K562 (cell line): ENCODE measurements at regions not wholly inside any gene's neighbourhood (a gene's known extent, or its start where the extent isn't known, plus 50 kb on each side); places are given as distances from the start of the nearest gene placed in this dataset.

ENCODE experiments used
- ATAC-seq: fragments of 200-7000 bp; cut with Tn5 transposase; 3 replicates; pipeline ENCODE4 v1.9.1; 2020; ENCODE audit warnings: moderate library complexity
- BruUV-seq: library from RNA; stranded (reverse); fragments of 400-500 nt; replicated peaks from 2 replicates; lab custom pipeline; 2021; lab: Mats Ljungman, UMichigan
- CTCF ChIA-PET: fragments of 300-600 bp; formaldehyde crosslinking; extraction: SDS; loops from one replicate; lab custom pipeline; 2021; ENCODE audit warnings: low intra/inter-chr PET ratio; lab: Yijun Ruan, JAX
- POLR2A ChIA-PET: fragments of 300-600, 350-650 bp; sonication (Branson Sonifier 250); formaldehyde crosslinking; extraction: SDS; loops from one replicate; lab custom pipeline; 2021; ENCODE audit warnings: antibody characterized with exemption, inconsistent platforms; lab: Yijun Ruan, JAX
- DNase-seq, 4 experiments: peaks; one replicate each; pipeline versions ENCODE4 v3.0.0 to v3.0.0-alpha.2; 2011 to 2018; ENCODE audit warnings: low spot score in 3 of 4, mixed read lengths in 3 of 4; ENCODE audit errors: extremely low read depth in 1 of 4
- FAIRE-seq: peaks from 2 replicates; lab custom pipeline; 2011; peaks lifted over from hg19 to GRCh38; lab: Jason Lieb, UNC
- H2AFZ ChIP-seq: 2 replicates; pipeline ENCODE4 v1.6.0; 2011; ENCODE audit warnings: low read depth, low read length, control low read depth, inconsistent platforms
- H3K27ac ChIP-seq: fragments of 200-600 bp; 3 replicates; pipeline ENCODE4 v1.8.0; 2011; ENCODE audit warnings: low read depth, mild to moderate bottlenecking, control low read depth, inconsistent platforms, low read length, moderate library complexity, mixed read lengths; ENCODE audit errors: extremely low read depth
- H3K27me3 ChIP-seq, 2 experiments: fragments of 300-600 bp in 1 of 2; 2 replicates in 1 of 2; 3 replicates in 1 of 2; pipeline versions ENCODE4 v1.6.0 to v1.8.0; 2011; ENCODE audit warnings: inconsistent platforms in 2 of 2, low read length in 2 of 2, mild to moderate bottlenecking in 1 of 2, mixed read lengths in 1 of 2, moderate library complexity in 1 of 2; ENCODE audit not compliant: control insufficient read depth in 2 of 2, insufficient read depth in 2 of 2
- H3K36me3 ChIP-seq: fragments of 300-600 bp; 3 replicates; pipeline ENCODE4 v1.8.0; 2011; ENCODE audit warnings: mild to moderate bottlenecking, low read length, inconsistent platforms; ENCODE audit not compliant: control insufficient read depth, insufficient read depth
- H3K4me1 ChIP-seq, 2 experiments: fragments of 200-600 bp in 1 of 2; replicated peaks in 1 of 2; 2 replicates in 1 of 2; 3 replicates in 1 of 2; pipeline versions ENCODE4 v1.5.1 to v1.8.0; 2011; ENCODE audit warnings: inconsistent platforms in 2 of 2, low read length in 2 of 2, mild to moderate bottlenecking in 1 of 2, mixed read lengths in 1 of 2, moderate library complexity in 1 of 2; ENCODE audit not compliant: control insufficient read depth in 2 of 2, insufficient read depth in 2 of 2
- H3K4me2 ChIP-seq: 2 replicates; pipeline ENCODE4 v1.6.1; 2011; ENCODE audit warnings: low read length, control low read depth, inconsistent platforms, mixed read lengths; ENCODE audit not compliant: insufficient read depth
- H3K4me3 ChIP-seq: fragments of 200-600 bp; sonication (generic), shearing (Covaris generic); 2 replicates; pipeline ENCODE4 v1.5.1; 2016; ENCODE audit warnings: control low read depth, inconsistent platforms
- H3K79me2 ChIP-seq: fragments of 200-600 bp; 3 replicates; pipeline ENCODE4 v1.8.0; 2011; ENCODE audit warnings: low read length, inconsistent platforms; ENCODE audit not compliant: control insufficient read depth, insufficient read depth
- H3K9ac ChIP-seq, 2 experiments: 2 replicates each; pipeline versions ENCODE4 v1.6.0 to v1.6.1; 2011; ENCODE audit warnings: low read depth in 2 of 2, low read length in 2 of 2, control low read depth in 1 of 2, inconsistent platforms in 1 of 2, mild to moderate bottlenecking in 1 of 2, mixed read lengths in 1 of 2; ENCODE audit not compliant: insufficient read depth in 1 of 2
- H3K9me1 ChIP-seq: one replicate; pipeline ENCODE4 v1.6.0; 2011; ENCODE audit warnings: inconsistent platforms, mild to moderate bottlenecking, low read length, moderate library complexity; ENCODE audit not compliant: control insufficient read depth, insufficient read depth
- H3K9me3 ChIP-seq: replicated peaks from 2 replicates; pipeline ENCODE4 v1.5.1; 2011; ENCODE audit warnings: low read depth, low read length, inconsistent platforms; ENCODE audit not compliant: control insufficient read depth, insufficient read depth
- H4K20me1 ChIP-seq: replicated peaks from 2 replicates; pipeline ENCODE4 v1.6.1; 2011; ENCODE audit warnings: low read length, inconsistent platforms, mixed read lengths; ENCODE audit not compliant: control insufficient read depth, insufficient read depth
- ARID1B ChIP-seq: fragments of 450-650 bp; IDR thresholded peaks from 2 replicates; pipeline ENCODE4 v1.6.1; 2016; ENCODE audit warnings: antibody characterized with exemption, mild to moderate bottlenecking, inconsistent platforms
- C11orf30 ChIP-seq: fragments of 450-650 bp; IDR thresholded peaks from 2 replicates; pipeline ENCODE4 v1.6.1; 2016; ENCODE audit warnings: low read depth, mild to moderate bottlenecking
- CXXC5 ChIP-seq: fragments of 250-450 bp; sonication (Bioruptor Pico); IDR thresholded peaks from 2 replicates; pipeline ENCODE4 v1.8.0; 2022; ENCODE audit warnings: inconsistent platforms, mild to moderate bottlenecking, moderate library complexity
- ELF4 ChIP-seq: fragments of 450-650 bp; formaldehyde crosslinking; IDR thresholded peaks from 2 replicates; pipeline ENCODE4 v1.4.0; 2022; ENCODE audit warnings: missing genetic modification characterization
- GABPB2 ChIP-seq: fragments of 250-450 bp; sonication (Bioruptor Pico); conservative IDR thresholded peaks from 2 replicates; pipeline ENCODE4 v1.5.1; 2021; ENCODE audit warnings: mild to moderate bottlenecking
- HDAC1 ChIP-seq, 2 experiments: fragments of 450-650 bp; IDR thresholded peaks; 2 replicates each; pipeline ENCODE4 v1.6.1; 2016 to 2017; ENCODE audit warnings: inconsistent platforms in 1 of 2, mild to moderate bottlenecking in 1 of 2, moderate library complexity in 1 of 2
- MECOM ChIP-seq: fragments of 250-450 bp; sonication (Bioruptor Pico); IDR thresholded peaks from 2 replicates; pipeline ENCODE4 v1.8.0; 2022; ENCODE audit warnings: inconsistent platforms
- MTA1 ChIP-seq: fragments of 450-650 bp; IDR thresholded peaks from 2 replicates; pipeline ENCODE4 v1.6.1; 2017; ENCODE audit warnings: borderline replicate concordance
- NCOA1 ChIP-seq: fragments of 450-650 bp; IDR thresholded peaks from 2 replicates; pipeline ENCODE4 v1.6.1; 2016; ENCODE audit warnings: low read depth
- NCOR1 ChIP-seq: fragments of 450-650 bp; IDR thresholded peaks from 2 replicates; pipeline ENCODE4 v1.6.1; 2016; ENCODE audit warnings: mild to moderate bottlenecking, moderate library complexity
- TRIM24 ChIP-seq, 2 experiments: fragments of 450-650 bp; IDR thresholded peaks; 2 replicates each; pipeline ENCODE4 v1.6.1; 2016
- ZNF140 ChIP-seq: fragments of 250-450 bp; sonication (Bioruptor Pico); IDR thresholded peaks from 2 replicates; pipeline ENCODE4 v1.8.0; 2021; ENCODE audit warnings: moderate library complexity, mild to moderate bottlenecking, inconsistent platforms
- ZNF3 ChIP-seq: fragments of 250-450 bp; sonication (Bioruptor Pico); IDR thresholded peaks from 2 replicates; pipeline ENCODE4 v1.5.0; 2021; ENCODE audit warnings: mild to moderate bottlenecking, moderate library complexity
- ZNF354B ChIP-seq: fragments of 250-450 bp; sonication (Bioruptor Pico); IDR thresholded peaks from 2 replicates; pipeline ENCODE4 v1.4.0; 2020
- ZNF551 ChIP-seq: fragments of 250-450 bp; sonication (Bioruptor Pico); IDR thresholded peaks from 2 replicates; pipeline ENCODE4 v1.5.0; 2021; ENCODE audit warnings: mild to moderate bottlenecking, moderate library complexity
- ZNF764 ChIP-seq: fragments of 250-450 bp; sonication (Bioruptor Pico); IDR thresholded peaks from 2 replicates; pipeline ENCODE4 v1.4.0; 2020; ENCODE audit warnings: low read depth, mild to moderate bottlenecking, moderate library complexity
- WGBS: fragments of 100-300 bp; shearing (Covaris generic); methylation state at CpG from one replicate; pipeline ENCODE4 v1.1.6; 2016; ENCODE audit warnings: low coverage, mixed read lengths; ENCODE audit not compliant: insufficient coverage; ENCODE audit errors: missing lambda C conversion rate; 5-methylcytosine and 5-hydroxymethylcytosine counted together
- in situ Hi-C: fragments of 300-500 bp; cut with MboI; formaldehyde crosslinking; loops from 4 replicates; pipeline ENCODE4 v1.15.0; 2018; ENCODE audit warnings: inconsistent platforms, mixed read lengths
- intact Hi-C: fragments of 100-400 bp; cut with micrococcal nuclease; formaldehyde crosslinking; loops from 2 replicates; pipeline ENCODE4 v1.14.2; 2022
- TF ChIP-seq, protein P1 (sequence below): fragments of 250-450 bp; sonication (Bioruptor Pico); IDR thresholded peaks from 2 replicates; pipeline ENCODE4 v1.8.0; 2022; ENCODE audit warnings: inconsistent platforms, mild to moderate bottlenecking, moderate library complexity, borderline replicate concordance
- TF ChIP-seq, protein P2 (sequence below): sonication (generic); formaldehyde crosslinking; IDR thresholded peaks from 2 replicates; pipeline ENCODE4 v1.8.0; 2022; ENCODE audit warnings: mild to moderate bottlenecking, low read depth, missing genetic modification reagents

DNA sequence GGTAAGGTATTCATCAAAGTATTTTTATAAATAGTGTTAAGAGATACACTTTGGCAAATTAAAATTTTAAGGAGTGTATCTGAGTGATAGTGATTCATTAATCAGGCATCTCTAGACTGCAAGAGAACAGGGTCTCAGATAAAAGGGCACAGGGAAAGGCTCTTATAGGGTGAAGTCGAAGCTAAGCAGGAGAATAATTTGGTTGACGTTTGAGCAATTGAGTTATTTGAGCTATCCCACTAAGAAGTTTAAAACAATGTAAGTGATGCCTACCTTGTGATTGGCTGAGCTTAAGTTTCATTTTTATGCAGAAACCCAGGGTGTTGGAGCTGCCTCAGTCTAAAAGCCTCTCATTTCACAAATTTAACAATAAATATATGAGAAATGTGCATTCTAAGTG is 125.3 kb downstream of the SLC6A15 start:
- ChIA-PET CTCF (no interaction called here), POLR2A (no interaction called here)
- TF ChIP-seq GABPB2 (no peak), ARID1B (no peak), MECOM (CRISPR knock-in tag) (no peak), ZNF3 (CRISPR knock-in tag) (no peak), MTA1 (no peak), ZNF764 (CRISPR knock-in tag) (no peak), NCOA1 (no peak)
- no peak overlapping the region for H2AFZ ChIP-seq
- H3K9ac ChIP-seq = no peak overlapping the region
- no peaks in the 10 kb centered on the region for H3K9me3 ChIP-seq
- H4K20me1 ChIP-seq = no peaks in the 10 kb centered on the region
- 0% methylated on average over 2 of the region's 2 CpGs for WGBS
- no peaks in the 10 kb centered on the region for H3K36me3 ChIP-seq
- H3K27ac ChIP-seq = no peak overlapping the region
- no TSS peak for BruUV-seq
- no peak overlapping the region for H3K4me3 ChIP-seq
- ATAC-seq (no peak), FAIRE-seq (no peak), DNase-seq (no peak)
- H3K4me2 ChIP-seq = no peak overlapping the region
- no peaks in the 10 kb centered on the region for H3K4me1 ChIP-seq
- no peaks in the 10 kb centered on the region for H3K79me2 ChIP-seq
- no peaks in the 10 kb centered on the region for H3K9me1 ChIP-seq
- intact Hi-C loops = no loop called here
- no peaks in the 10 kb centered on the region for H3K27me3 ChIP-seq
- in situ Hi-C loops = no loop called here

DNA sequence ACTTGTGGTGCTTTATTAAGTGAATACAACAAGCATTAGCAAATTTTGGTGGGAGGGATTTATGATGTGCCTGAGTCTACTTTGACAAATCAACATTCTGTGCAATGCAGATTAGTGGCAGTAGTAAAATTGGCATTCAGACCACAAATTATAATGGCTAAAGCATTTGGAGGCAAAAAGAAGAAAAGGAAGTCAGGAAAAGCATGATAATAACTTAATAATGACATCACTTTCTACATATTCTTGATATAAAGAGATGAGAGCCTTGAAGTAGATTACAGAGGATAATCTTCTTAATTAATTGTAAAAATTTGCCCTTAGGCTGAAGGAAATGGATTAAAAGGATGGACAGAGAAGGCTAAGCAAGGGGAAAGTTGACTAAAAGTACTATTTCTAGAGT is 126.0 kb downstream of the SLC6A15 start:
- H4K20me1 ChIP-seq = no peaks in the 10 kb centered on the region
- ATAC-seq (no peak), DNase-seq (no peak), FAIRE-seq (no peak)
- H3K27ac ChIP-seq = no peak overlapping the region
- ChIA-PET POLR2A (no interaction called here), CTCF (no interaction called here)
- no peaks in the 10 kb centered on the region for H3K79me2 ChIP-seq
- no peak overlapping the region for H3K4me3 ChIP-seq
- H3K27me3 ChIP-seq = no peaks in the 10 kb centered on the region
- no TSS peak for BruUV-seq
- H3K9me1 ChIP-seq = no peaks in the 10 kb centered on the region
- no peaks in the 10 kb centered on the region for H3K9me3 ChIP-seq
- H3K4me2 ChIP-seq = no peak overlapping the region
- in situ Hi-C loops = no loop called here
- H3K36me3 ChIP-seq = no peaks in the 10 kb centered on the region
- H3K9ac ChIP-seq = no peak overlapping the region
- no peak overlapping the region for H2AFZ ChIP-seq
- intact Hi-C loops = no loop called here
- no peaks in the 10 kb centered on the region for H3K4me1 ChIP-seq
- TF ChIP-seq NCOR1 (no peak), ZNF551 (no peak), TRIM24 (IDR thresholded peaks at IDR 0.05) (no peak), ZNF354B (CRISPR knock-in tag) (no peak), ZNF140 (CRISPR knock-in tag) (no peak), ELF4 (CRISPR knock-in tag) (no peak), C11orf30 (no peak), HDAC1 (IDR thresholded peaks at IDR 0.05) (no peak), CXXC5 (no peak)
- TF ChIP-seq, protein P1, sequence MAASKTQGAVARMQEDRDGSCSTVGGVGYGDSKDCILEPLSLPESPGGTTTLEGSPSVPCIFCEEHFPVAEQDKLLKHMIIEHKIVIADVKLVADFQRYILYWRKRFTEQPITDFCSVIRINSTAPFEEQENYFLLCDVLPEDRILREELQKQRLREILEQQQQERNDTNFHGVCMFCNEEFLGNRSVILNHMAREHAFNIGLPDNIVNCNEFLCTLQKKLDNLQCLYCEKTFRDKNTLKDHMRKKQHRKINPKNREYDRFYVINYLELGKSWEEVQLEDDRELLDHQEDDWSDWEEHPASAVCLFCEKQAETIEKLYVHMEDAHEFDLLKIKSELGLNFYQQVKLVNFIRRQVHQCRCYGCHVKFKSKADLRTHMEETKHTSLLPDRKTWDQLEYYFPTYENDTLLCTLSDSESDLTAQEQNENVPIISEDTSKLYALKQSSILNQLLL (CRISPR knock-in tag) = no peak
- TF ChIP-seq, protein P2, sequence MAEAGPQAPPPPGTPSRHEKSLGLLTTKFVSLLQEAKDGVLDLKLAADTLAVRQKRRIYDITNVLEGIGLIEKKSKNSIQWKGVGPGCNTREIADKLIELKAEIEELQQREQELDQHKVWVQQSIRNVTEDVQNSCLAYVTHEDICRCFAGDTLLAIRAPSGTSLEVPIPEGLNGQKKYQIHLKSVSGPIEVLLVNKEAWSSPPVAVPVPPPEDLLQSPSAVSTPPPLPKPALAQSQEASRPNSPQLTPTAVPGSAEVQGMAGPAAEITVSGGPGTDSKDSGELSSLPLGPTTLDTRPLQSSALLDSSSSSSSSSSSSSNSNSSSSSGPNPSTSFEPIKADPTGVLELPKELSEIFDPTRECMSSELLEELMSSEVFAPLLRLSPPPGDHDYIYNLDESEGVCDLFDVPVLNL (CRISPR knock-in tag) = no peak
